ENCODE measurements at regions not wholly inside any gene's neighbourhood (a gene's known extent, or its start where the extent isn't known, plus 50 kb on each side); places are given as distances from the start of the nearest gene placed in this dataset.

DNA sequence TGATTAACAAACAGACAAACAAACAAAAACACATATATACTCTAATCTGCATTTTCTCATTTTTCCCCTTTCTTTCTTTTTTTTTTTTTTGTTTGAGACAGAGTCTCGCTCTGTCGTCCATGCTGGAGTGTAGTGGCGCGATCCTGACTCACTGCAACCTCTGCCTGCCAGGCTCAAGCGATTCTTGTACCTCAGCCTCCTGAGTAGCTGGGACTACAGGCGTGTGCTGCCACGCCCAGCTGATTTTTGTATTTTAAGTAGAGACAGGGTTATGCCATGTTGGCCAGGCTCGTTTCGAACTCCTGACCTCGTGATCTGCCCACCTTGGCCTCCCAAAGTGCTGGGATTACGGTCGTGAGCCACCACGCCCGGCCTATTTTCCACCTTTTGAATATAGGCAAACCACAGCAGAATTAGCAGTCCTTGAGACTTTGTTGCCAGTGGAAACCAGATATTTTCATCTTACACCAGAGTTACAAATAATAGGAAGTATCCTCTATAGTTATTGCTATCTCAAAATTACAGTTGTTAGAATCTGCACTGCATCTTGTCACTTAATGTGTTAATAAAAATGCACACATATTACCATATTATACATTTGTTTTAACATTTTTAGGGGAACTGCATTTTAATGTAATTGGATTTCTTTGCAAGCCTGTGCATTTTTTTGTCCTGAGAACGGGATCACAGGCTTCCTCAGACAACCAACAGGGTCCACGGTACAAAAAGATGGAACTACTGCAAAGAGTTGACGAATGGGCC lies 208.2 kb upstream of the ZNF217 start:
- TF ChIP-seq EP300 (IDR thresholded peaks at IDR 0.05) (no peak), POLR2AphosphoS5 (IDR thresholded peaks at IDR 0.05) (no peak), POLR2A (IDR thresholded peaks at IDR 0.05; ENCODE audit: low read depth) (no peak)
- TF ChIP-seq, protein P1, sequence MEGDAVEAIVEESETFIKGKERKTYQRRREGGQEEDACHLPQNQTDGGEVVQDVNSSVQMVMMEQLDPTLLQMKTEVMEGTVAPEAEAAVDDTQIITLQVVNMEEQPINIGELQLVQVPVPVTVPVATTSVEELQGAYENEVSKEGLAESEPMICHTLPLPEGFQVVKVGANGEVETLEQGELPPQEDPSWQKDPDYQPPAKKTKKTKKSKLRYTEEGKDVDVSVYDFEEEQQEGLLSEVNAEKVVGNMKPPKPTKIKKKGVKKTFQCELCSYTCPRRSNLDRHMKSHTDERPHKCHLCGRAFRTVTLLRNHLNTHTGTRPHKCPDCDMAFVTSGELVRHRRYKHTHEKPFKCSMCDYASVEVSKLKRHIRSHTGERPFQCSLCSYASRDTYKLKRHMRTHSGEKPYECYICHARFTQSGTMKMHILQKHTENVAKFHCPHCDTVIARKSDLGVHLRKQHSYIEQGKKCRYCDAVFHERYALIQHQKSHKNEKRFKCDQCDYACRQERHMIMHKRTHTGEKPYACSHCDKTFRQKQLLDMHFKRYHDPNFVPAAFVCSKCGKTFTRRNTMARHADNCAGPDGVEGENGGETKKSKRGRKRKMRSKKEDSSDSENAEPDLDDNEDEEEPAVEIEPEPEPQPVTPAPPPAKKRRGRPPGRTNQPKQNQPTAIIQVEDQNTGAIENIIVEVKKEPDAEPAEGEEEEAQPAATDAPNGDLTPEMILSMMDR (IDR thresholded peaks at IDR 0.05), result no peak
- intact Hi-C loops (cut with DNase I), result no loop called here

DNA sequence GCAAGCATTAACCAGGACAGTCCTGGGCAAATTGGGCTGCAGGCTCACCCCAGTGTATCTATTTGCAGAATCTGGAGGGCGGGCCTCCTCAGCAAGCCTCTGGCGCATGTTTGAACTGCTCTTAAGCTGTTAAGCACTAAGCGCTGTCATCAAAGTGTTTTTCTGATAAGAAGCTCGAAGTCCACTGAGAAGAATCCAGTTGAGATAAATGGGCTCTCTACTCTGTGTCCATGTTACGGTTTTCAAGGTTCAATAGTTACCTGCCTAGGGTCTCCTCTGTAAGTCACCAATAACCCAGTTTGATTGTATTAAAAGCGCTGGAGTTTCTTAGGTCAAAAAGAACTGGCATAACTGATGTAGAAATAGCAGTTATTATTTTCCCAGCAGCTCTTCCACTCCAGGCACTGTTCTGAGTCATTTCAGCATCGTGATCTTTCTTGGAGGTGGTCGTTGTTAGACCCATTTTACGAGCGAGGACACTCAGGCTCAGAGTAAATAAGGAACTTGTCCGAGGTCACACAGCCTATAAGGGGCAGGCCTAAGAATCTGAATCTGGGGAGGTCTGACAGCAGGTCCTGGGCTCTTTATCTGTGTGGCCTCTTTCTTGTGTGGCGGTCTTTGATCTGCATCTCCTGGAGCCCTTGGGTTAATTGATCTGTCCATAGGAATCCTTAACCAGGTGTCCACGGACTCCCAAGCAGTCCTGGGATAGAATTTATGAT lies 207.4 kb upstream of the ZNF217 start:
- TF ChIP-seq POLR2AphosphoS5 (IDR thresholded peaks at IDR 0.05) (no peak), POLR2A (IDR thresholded peaks at IDR 0.05; ENCODE audit: low read depth) (no peak), EP300 (IDR thresholded peaks at IDR 0.05) (no peak)
- TF ChIP-seq, protein P1 (IDR thresholded peaks at IDR 0.05), result no peak
- Histone ChIP-seq H3K9me3 (no peaks in the 10 kb centered on the region), H3K27me3 (no peaks in the 10 kb centered on the region), H3K4me1 (no peaks in the 10 kb centered on the region), H3K4me3 (no peak overlapping the region), H3K27ac (replicated peaks in 1 of 4) (no peak overlapping the region), H3K36me3 (no peaks in the 10 kb centered on the region)
- 88% methylated on average over 13 of the region's 13 CpGs for WGBS
- intact Hi-C loops (cut with DNase I), result no loop called here
- no peak for DNase-seq (ENCODE audit: extremely low spot score)

More for the DNA sequence above, 208.2 kb upstream of the ZNF217 start:
- no peak overlapping the region for H3K4me3 ChIP-seq
- no peaks in the 10 kb centered on the region for H3K27me3 ChIP-seq
- no peak for DNase-seq (ENCODE audit: extremely low spot score)
- H3K36me3 ChIP-seq, result no peaks in the 10 kb centered on the region
- WGBS, result 88% methylated on average over 17 of the region's 17 CpGs
- H3K9me3 ChIP-seq, result no peaks in the 10 kb centered on the region
- H3K4me1 ChIP-seq, result no peaks in the 10 kb centered on the region
- no peak overlapping the region for H3K27ac ChIP-seq (replicated peaks in 1 of 4)

DNA sequence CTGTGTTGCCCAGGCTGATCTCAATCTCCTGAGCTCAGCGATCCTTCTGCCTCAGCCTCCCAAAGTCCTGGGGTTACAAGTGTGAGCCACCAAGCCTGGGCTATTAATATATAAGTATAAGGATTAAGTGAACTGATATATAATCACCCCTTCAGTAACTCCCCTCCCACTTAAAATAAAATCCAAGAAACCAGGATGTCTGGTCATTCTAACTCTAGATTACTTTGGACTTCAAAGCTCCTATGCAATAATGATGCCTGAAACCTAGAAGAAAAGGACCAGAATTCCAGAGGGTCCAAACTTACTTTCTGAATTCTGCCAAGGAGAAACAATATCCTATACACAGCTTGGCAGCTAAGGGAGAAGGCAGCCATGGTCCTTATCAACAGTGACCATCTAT lies 206.8 kb upstream of the ZNF217 start:
- H3K4me1 ChIP-seq, result no peaks in the 10 kb centered on the region
- intact Hi-C loops (cut with DNase I), result no loop called here
- no peaks in the 10 kb centered on the region for H3K9me3 ChIP-seq
- TF ChIP-seq POLR2A (IDR thresholded peaks at IDR 0.05; ENCODE audit: low read depth) (no peak), EP300 (IDR thresholded peaks at IDR 0.05) (no peak)
- H3K27me3 ChIP-seq, result no peaks in the 10 kb centered on the region
- no peak overlapping the region for H3K4me3 ChIP-seq
- H3K27ac ChIP-seq (replicated peaks in 1 of 4), result no peak overlapping the region
- H3K36me3 ChIP-seq, result no peaks in the 10 kb centered on the region
- WGBS, result 100% methylated on average over 1 of the region's 1 CpG
- DNase-seq (ENCODE audit: extremely low spot score), result no peak

DNA sequence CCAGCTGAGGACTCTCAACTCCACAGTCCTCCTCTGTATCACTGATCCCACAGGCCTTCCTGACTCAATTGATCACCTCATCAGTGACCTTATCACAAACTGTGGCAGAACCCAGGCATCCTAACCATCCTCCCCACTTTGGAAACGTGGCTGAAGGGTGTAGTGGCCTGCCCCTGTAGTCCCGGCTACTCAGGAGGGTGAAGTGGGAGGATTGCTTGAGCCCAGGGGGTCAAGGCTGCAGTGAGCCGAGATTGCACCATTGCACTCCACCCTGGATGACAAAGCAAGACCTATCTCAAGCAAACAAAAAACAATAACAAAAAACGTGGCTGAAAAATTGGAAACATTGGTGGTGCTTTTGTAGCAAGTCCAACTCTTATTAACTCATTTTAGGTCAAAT lies 203.4 kb upstream of the ZNF217 start:
- H3K27ac ChIP-seq (replicated peaks in 1 of 4), result no peak overlapping the region
- no peak overlapping the region for H3K4me3 ChIP-seq
- 72% methylated on average over 4 of the region's 4 CpGs for WGBS
- no peaks in the 10 kb centered on the region for H3K4me1 ChIP-seq
- intact Hi-C loops (cut with DNase I), result no loop called here
- DNase-seq (ENCODE audit: extremely low spot score), result no peak
- no peak for TF ChIP-seq POLR2AphosphoS5 (IDR thresholded peaks at IDR 0.05)
- no peak for TF ChIP-seq POLR2A (IDR thresholded peaks at IDR 0.05; ENCODE audit: low read depth)
- TF ChIP-seq, protein P1 (IDR thresholded peaks at IDR 0.05), result no peak
- no peak for TF ChIP-seq EP300 (IDR thresholded peaks at IDR 0.05)
- no peaks in the 10 kb centered on the region for H3K27me3 ChIP-seq
- H3K36me3 ChIP-seq, result no peaks in the 10 kb centered on the region
- no peaks in the 10 kb centered on the region for H3K9me3 ChIP-seq

DNA sequence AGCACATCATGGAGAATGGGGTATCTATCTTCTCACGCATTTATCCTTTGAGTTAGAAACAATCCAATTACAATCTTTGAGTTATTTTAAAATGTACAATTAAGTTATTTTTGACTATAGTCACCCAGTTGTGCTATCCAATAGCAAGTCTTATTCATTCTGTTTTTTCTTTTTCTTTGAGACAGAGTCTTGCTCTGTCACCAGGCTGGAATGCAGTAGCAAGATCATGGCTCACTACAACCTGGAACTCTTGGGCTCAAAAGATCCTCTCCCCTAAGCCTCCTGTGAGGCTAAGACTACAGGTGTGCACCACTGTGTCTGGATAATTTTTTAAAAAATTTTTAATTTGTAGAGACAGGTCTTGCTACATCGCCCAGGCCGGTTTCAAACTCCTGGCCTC lies 201.5 kb upstream of the ZNF217 start:
- DNase-seq (ENCODE audit: extremely low spot score), result no peak
- Histone ChIP-seq H3K4me1 (peaks cover 0 to 5% (median 0%) of the 10 kb centered on the region in 4 donors), H3K27me3 (no peaks in the 10 kb centered on the region), H3K9me3 (no peaks in the 10 kb centered on the region), H3K27ac (replicated peaks in 1 of 4) (no peak overlapping the region), H3K36me3 (no peaks in the 10 kb centered on the region), H3K4me3 (no peak overlapping the region)
- intact Hi-C loops (cut with DNase I), result no loop called here
- WGBS, result 97% methylated on average over 3 of the region's 3 CpGs
- TF ChIP-seq POLR2A (IDR thresholded peaks at IDR 0.05; ENCODE audit: low read depth) (no peak), POLR2AphosphoS5 (IDR thresholded peaks at IDR 0.05) (no peak), EP300 (IDR thresholded peaks at IDR 0.05) (no peak)
- TF ChIP-seq, protein P1 (IDR thresholded peaks at IDR 0.05), result no peak
